DND-41 (cell line): ENCODE measurements at regions not wholly inside any gene's neighbourhood (a gene's known extent, or its start where the extent isn't known, plus 50 kb on each side); places are given as distances from the start of the nearest gene placed in this dataset.

ENCODE experiments used
- ATAC-seq: fragments of 200-7000 bp; cut with Tn5 transposase; 3 replicates; pipeline ENCODE4 v1.9.1; 2021; ENCODE audit warnings: low read depth; ENCODE audit not compliant: insufficient read depth
- DNase-seq: peaks from one replicate; pipeline ENCODE4 v3.0.0-alpha.2; 2020
- H2AFZ ChIP-seq: 2 replicates; pipeline ENCODE4 v1.6.0; 2012; ENCODE audit warnings: low read depth, low read length
- H3K27ac ChIP-seq: 2 replicates; pipeline ENCODE4 v1.5.1; 2012; ENCODE audit warnings: low read length, inconsistent platforms
- H3K27me3 ChIP-seq: fragments of 200-600 bp; sonication (generic); 2 replicates; pipeline ENCODE4 v1.6.0; 2012; ENCODE audit warnings: low read length, mild to moderate bottlenecking, inconsistent platforms; ENCODE audit not compliant: insufficient read depth, poor library complexity
- H3K36me3 ChIP-seq: 2 replicates; pipeline ENCODE4 v1.5.1; 2012; ENCODE audit warnings: low read length, inconsistent platforms; ENCODE audit not compliant: insufficient read depth
- H3K4me1 ChIP-seq: 2 replicates; pipeline ENCODE4 v1.5.1; 2012; ENCODE audit warnings: mild to moderate bottlenecking, low read length; ENCODE audit not compliant: insufficient read depth
- H3K4me2 ChIP-seq: 2 replicates; pipeline ENCODE4 v1.6.0; 2012; ENCODE audit warnings: mild to moderate bottlenecking, moderate library complexity, low read length, inconsistent platforms; ENCODE audit not compliant: insufficient read depth
- H3K4me3 ChIP-seq, 2 experiments: fragments of 200-600 bp in 1 of 2; shearing (Covaris generic) in 1 of 2; 2 replicates each; pipeline ENCODE4 v1.5.1; 2012 to 2016; ENCODE audit warnings: inconsistent platforms in 2 of 2, low read length in 2 of 2, mild to moderate bottlenecking in 2 of 2, low read depth in 1 of 2, moderate library complexity in 1 of 2
- H3K79me2 ChIP-seq: 2 replicates; pipeline ENCODE4 v1.6.0; 2012; ENCODE audit warnings: low read length, inconsistent platforms; ENCODE audit not compliant: insufficient read depth
- H3K9ac ChIP-seq: 2 replicates; pipeline ENCODE4 v1.6.0; 2012; ENCODE audit warnings: low read depth, mild to moderate bottlenecking, inconsistent platforms, low read length, moderate library complexity
- H3K9me3 ChIP-seq: 2 replicates; pipeline ENCODE4 v1.5.1; 2012; ENCODE audit warnings: low read length, moderate library complexity, mild to moderate bottlenecking, inconsistent platforms; ENCODE audit not compliant: insufficient read depth, severe bottlenecking
- H4K20me1 ChIP-seq: 2 replicates; pipeline ENCODE4 v1.6.0; 2012; ENCODE audit warnings: low read length; ENCODE audit not compliant: insufficient read depth
- CTCF ChIP-seq: IDR thresholded peaks from 2 replicates; pipeline ENCODE4 v1.5.1; 2012; ENCODE audit warnings: borderline replicate concordance, low read length, moderate library complexity, mild to moderate bottlenecking; ENCODE audit not compliant: poor library complexity, severe bottlenecking; ENCODE audit errors: extremely low read depth
- EZH2 ChIP-seq: IDR thresholded peaks from 3 replicates; pipeline ENCODE4 v1.6.1; 2012; ENCODE audit warnings: borderline replicate concordance, low read depth, mild to moderate bottlenecking, moderate library complexity, low read length, inconsistent platforms; ENCODE audit not compliant: severe bottlenecking

DNA sequence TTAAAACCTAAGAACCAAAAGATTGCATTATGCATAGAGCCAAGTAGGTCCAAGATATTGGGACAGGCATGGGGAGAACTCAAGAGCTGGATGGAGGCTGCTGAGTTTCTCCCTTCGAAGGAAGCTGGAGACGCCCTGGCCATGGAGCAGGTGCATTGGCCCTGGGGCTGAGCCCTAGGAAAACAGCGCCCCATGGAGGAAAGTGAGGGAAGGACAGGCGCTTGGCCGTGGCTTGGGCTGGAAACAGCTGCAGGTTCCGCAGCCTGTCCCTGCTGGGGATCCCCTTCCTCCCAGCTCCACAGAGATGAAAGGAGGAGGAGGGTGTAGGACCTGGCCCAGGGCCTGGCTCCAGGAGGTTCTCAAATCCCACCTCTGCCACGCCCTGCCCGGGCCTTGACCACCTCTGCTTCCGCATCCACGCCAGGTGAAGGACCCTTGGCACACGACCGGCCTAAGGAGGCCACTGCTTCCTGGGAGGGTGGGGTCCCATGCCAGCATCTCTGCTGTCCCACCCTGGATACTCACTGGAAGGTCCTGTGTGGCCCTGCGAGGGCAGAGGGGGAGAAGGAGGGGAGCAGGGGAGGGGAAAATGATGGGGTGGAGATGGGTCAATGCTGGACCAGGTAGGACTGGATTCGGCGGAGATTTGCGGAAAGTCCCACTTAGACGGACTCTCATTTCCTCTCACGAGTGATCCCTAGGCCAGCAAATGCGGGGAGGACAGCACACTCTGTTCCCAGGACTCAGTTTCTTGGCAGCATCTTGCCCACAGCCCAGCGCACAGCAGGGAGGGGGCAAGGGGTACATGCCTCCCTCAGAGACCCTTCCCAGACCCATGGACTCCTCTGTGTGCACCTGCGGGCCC lies 258.6 kb upstream of the TCERG1L start:
- Histone ChIP-seq H3K9me3 (peaks cover 2% of the 10 kb centered on the region), H3K4me1 (no peaks in the 10 kb centered on the region), H3K4me2 (no peak overlapping the region), H4K20me1 (no peaks in the 10 kb centered on the region), H3K27ac (no peak overlapping the region), H3K79me2 (no peaks in the 10 kb centered on the region), H3K9ac (no peak overlapping the region), H3K36me3 (no peaks in the 10 kb centered on the region), H2AFZ (no peak overlapping the region), H3K4me3 (no peak overlapping the region), H3K27me3 (no peaks in the 10 kb centered on the region)
- TF ChIP-seq EZH2 (no peak), CTCF (peak; percentile 44)
- ATAC-seq (no peak), DNase-seq (no peak)

DNA sequence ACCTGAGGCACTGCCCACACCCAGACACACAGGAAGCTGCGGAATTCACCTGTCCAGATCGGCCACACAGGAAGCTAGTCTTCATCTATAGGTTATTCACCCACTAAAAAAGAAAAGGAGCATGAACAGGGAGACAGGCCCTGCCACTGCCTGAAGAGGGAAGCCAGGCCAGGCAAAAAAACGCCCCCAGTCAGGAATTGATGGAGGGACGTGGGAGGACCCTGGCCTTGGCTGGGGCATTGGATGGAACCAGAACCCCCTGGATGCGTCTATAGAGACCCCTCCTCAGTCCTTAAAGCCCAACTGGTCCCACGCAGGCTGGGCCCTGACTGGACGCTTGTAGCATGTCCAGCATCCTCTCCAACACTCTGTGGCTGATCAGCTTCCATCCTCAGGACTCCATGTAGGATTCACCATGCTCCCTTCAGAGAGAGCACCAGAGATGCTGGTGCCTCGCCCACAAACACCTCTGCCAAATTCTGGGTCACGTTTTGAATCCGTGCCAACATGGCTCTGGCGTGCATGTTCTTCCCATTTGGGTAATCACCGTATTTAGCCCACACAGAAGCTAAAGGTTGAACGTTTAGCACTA lies 259.3 kb upstream of the TCERG1L start:
- ATAC-seq (no peak), DNase-seq (no peak)
- Histone ChIP-seq H3K79me2 (no peaks in the 10 kb centered on the region), H3K27ac (no peak overlapping the region), H4K20me1 (no peaks in the 10 kb centered on the region), H3K4me1 (no peaks in the 10 kb centered on the region), H3K4me3 (no peak overlapping the region), H3K9me3 (no peaks in the 10 kb centered on the region), H3K27me3 (no peaks in the 10 kb centered on the region), H3K36me3 (no peaks in the 10 kb centered on the region), H3K4me2 (no peak overlapping the region), H3K9ac (no peak overlapping the region), H2AFZ (no peak overlapping the region)
- no peak for TF ChIP-seq EZH2
- no peak for TF ChIP-seq CTCF

DNA sequence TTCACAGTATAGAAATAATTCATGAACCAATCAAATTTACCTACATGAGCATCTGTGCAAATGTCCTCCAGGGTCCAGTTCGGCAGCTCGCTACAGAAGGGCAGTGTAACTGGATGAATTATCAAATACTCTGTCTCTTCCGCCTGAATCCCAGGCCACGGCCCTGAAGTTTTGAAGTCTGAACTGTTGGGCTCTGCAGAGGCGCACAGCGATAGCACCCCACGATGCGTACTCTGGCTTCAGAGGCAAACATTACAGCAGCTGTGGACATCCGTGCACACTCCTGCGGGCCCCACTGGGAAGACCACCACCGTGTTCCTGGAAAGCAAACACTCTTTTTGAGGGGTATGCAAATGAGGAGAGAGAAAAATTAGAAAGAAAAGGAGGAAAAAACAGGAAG lies 259.8 kb upstream of the TCERG1L start:
- Histone ChIP-seq H3K4me1 (no peaks in the 10 kb centered on the region), H3K4me3 (no peak overlapping the region), H3K27me3 (no peaks in the 10 kb centered on the region), H3K9me3 (no peaks in the 10 kb centered on the region), H3K36me3 (no peaks in the 10 kb centered on the region), H3K4me2 (no peak overlapping the region), H2AFZ (no peak overlapping the region), H4K20me1 (no peaks in the 10 kb centered on the region), H3K79me2 (no peaks in the 10 kb centered on the region), H3K27ac (no peak overlapping the region), H3K9ac (no peak overlapping the region)
- DNase-seq (no peak), ATAC-seq (no peak)
- no peak for TF ChIP-seq CTCF
- no peak for TF ChIP-seq EZH2
